Endodermal cell (in vitro differentiated cells): ENCODE measurements at regions not wholly inside any gene's neighbourhood (a gene's known extent, or its start where the extent isn't known, plus 50 kb on each side); places are given as distances from the start of the nearest gene placed in this dataset.

Source experiments
- DNase-seq: peaks from one replicate; pipeline ENCODE4 v3.0.0-alpha.2; 2017
- H3K27ac ChIP-seq: 2 replicates; pipeline ENCODE4 v1.5.1; 2013; ENCODE audit warnings: mild to moderate bottlenecking, low read depth, low read length, moderate library complexity
- H3K27me3 ChIP-seq: 2 replicates; pipeline ENCODE4 v1.6.1; 2013; ENCODE audit warnings: mild to moderate bottlenecking, low read length, moderate library complexity; ENCODE audit not compliant: insufficient read depth, control insufficient read depth, poor library complexity, severe bottlenecking
- H3K36me3 ChIP-seq: 2 replicates; pipeline ENCODE4 v1.7.0; 2013; ENCODE audit warnings: mild to moderate bottlenecking, low read length, moderate library complexity; ENCODE audit not compliant: control insufficient read depth, insufficient read depth
- H3K4me1 ChIP-seq: one replicate; pipeline ENCODE4 v1.7.0; 2013; ENCODE audit warnings: low read length; ENCODE audit not compliant: control insufficient read depth, insufficient read depth
- H3K4me3 ChIP-seq: 2 replicates; pipeline ENCODE4 v1.5.1; 2013; ENCODE audit warnings: mild to moderate bottlenecking, low read length, moderate library complexity
- H3K9ac ChIP-seq: 2 replicates; pipeline ENCODE4 v1.6.1; 2013; ENCODE audit warnings: mild to moderate bottlenecking, low read length, moderate library complexity; ENCODE audit not compliant: poor library complexity, severe bottlenecking; ENCODE audit errors: extremely low read depth
- H3K9me3 ChIP-seq: 2 replicates; pipeline ENCODE4 v1.6.1; 2013; ENCODE audit warnings: mild to moderate bottlenecking, low read length, moderate library complexity; ENCODE audit not compliant: control insufficient read depth
- H3K27ac Mint-ChIP-seq: 2 replicates; pipeline ENCODE4 v1.8.0; 2020; ENCODE audit warnings: mixed read lengths
- H3K27me3 Mint-ChIP-seq: 2 replicates; pipeline ENCODE4 v1.8.0; 2021; ENCODE audit warnings: mild to moderate bottlenecking, mixed read lengths; ENCODE audit not compliant: insufficient read depth
- H3K36me3 Mint-ChIP-seq: 2 replicates; pipeline ENCODE4 v1.8.0; 2020; ENCODE audit warnings: low read depth, mixed read lengths
- H3K4me1 Mint-ChIP-seq: 2 replicates; pipeline ENCODE4 v1.8.0; 2020; ENCODE audit warnings: mixed read lengths
- H3K4me3 Mint-ChIP-seq: 2 replicates; pipeline ENCODE4 v1.8.0; 2020; ENCODE audit warnings: mild to moderate bottlenecking, moderate library complexity, mixed read lengths
- H3K9me3 Mint-ChIP-seq: 2 replicates; pipeline ENCODE4 v1.8.0; 2020; ENCODE audit warnings: mild to moderate bottlenecking, mixed read lengths
- WGBS, 2 experiments: methylation state at CpG; one replicate each; pipeline versions ENCODE4 v1.1.5 to v1.1.7; 2013; ENCODE audit warnings: missing lambda C conversion rate in 2 of 2, mixed read lengths in 1 of 2; ENCODE audit not compliant: insufficient coverage in 1 of 2, insufficient read length in 1 of 2; 5-methylcytosine and 5-hydroxymethylcytosine counted together
- TF ChIP-seq, protein P1 (sequence below): fragments of 200-600 bp; sonication (generic); conservative IDR thresholded peaks from 2 replicates; pipeline ENCODE4 v1.5.0; 2021; ENCODE audit warnings: antibody characterized with exemption, mild to moderate bottlenecking

GRCh38 chr17:79675413-79675725 lies 55.4 kb upstream of the ENPP7 start:
- no peak overlapping the region for H3K4me3 Mint-ChIP-seq
- Histone ChIP-seq H3K27me3 (no peaks in the 10 kb centered on the region), H3K9me3 (peaks cover 13% of the 10 kb centered on the region), H3K9ac (no peak overlapping the region), H3K36me3 (no peaks in the 10 kb centered on the region), H3K4me1 (no peaks in the 10 kb centered on the region), H3K4me3 (no peak overlapping the region), H3K27ac (no peak overlapping the region)
- TF ChIP-seq, protein P1, sequence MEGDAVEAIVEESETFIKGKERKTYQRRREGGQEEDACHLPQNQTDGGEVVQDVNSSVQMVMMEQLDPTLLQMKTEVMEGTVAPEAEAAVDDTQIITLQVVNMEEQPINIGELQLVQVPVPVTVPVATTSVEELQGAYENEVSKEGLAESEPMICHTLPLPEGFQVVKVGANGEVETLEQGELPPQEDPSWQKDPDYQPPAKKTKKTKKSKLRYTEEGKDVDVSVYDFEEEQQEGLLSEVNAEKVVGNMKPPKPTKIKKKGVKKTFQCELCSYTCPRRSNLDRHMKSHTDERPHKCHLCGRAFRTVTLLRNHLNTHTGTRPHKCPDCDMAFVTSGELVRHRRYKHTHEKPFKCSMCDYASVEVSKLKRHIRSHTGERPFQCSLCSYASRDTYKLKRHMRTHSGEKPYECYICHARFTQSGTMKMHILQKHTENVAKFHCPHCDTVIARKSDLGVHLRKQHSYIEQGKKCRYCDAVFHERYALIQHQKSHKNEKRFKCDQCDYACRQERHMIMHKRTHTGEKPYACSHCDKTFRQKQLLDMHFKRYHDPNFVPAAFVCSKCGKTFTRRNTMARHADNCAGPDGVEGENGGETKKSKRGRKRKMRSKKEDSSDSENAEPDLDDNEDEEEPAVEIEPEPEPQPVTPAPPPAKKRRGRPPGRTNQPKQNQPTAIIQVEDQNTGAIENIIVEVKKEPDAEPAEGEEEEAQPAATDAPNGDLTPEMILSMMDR = no peak
- no peak for DNase-seq
- no peaks in the 10 kb centered on the region for H3K4me1 Mint-ChIP-seq
- peaks cover 17% of the 10 kb centered on the region for H3K9me3 Mint-ChIP-seq
- no peaks in the 10 kb centered on the region for H3K36me3 Mint-ChIP-seq
- H3K27me3 Mint-ChIP-seq = peaks cover 11% of the 10 kb centered on the region
- no peak overlapping the region for H3K27ac Mint-ChIP-seq
- 92 to 94% methylated on average over 3 of the region's 3 CpGs for WGBS, 2 experiments

GRCh38 chr17:79674506-79675412 lies 56.0 kb upstream of the ENPP7 start:
- WGBS, 2 experiments = 84 to 92% methylated on average over 10 to 15 of the region's 15 CpGs
- Histone ChIP-seq H3K36me3 (no peaks in the 10 kb centered on the region), H3K4me3 (no peak overlapping the region), H3K4me1 (no peaks in the 10 kb centered on the region), H3K27ac (no peak overlapping the region), H3K9me3 (peaks cover 13% of the 10 kb centered on the region), H3K9ac (no peak overlapping the region), H3K27me3 (no peaks in the 10 kb centered on the region)
- Mint-ChIP-seq H3K9me3 (peaks cover 17% of the 10 kb centered on the region), H3K4me3 (no peak overlapping the region), H3K27me3 (peaks cover 11% of the 10 kb centered on the region), H3K4me1 (no peaks in the 10 kb centered on the region), H3K27ac (no peak overlapping the region), H3K36me3 (no peaks in the 10 kb centered on the region)
- DNase-seq = no peak
- TF ChIP-seq, protein P1 = no peak

GRCh38 chr17:79673517-79673916 lies 57.2 kb upstream of the ENPP7 start:
- 50 to 68% methylated on average over 1 to 2 of the region's 2 CpGs for WGBS, 2 experiments
- H3K27ac Mint-ChIP-seq = no peak overlapping the region
- Histone ChIP-seq H3K4me3 (no peak overlapping the region), H3K27me3 (no peaks in the 10 kb centered on the region), H3K27ac (no peak overlapping the region), H3K36me3 (no peaks in the 10 kb centered on the region), H3K9me3 (peaks cover 13% of the 10 kb centered on the region), H3K4me1 (no peaks in the 10 kb centered on the region), H3K9ac (no peak overlapping the region)
- no peaks in the 10 kb centered on the region for H3K4me1 Mint-ChIP-seq
- TF ChIP-seq, protein P1 = no peak
- no peaks in the 10 kb centered on the region for H3K36me3 Mint-ChIP-seq
- peaks cover 17% of the 10 kb centered on the region for H3K9me3 Mint-ChIP-seq
- H3K4me3 Mint-ChIP-seq = no peak overlapping the region
- peaks cover 11% of the 10 kb centered on the region for H3K27me3 Mint-ChIP-seq
- no peak for DNase-seq
